ENCODE measurements at regions not wholly inside any gene's neighbourhood (a gene's known extent, or its start where the extent isn't known, plus 50 kb on each side); places are given as distances from the start of the nearest gene placed in this dataset.

DNA sequence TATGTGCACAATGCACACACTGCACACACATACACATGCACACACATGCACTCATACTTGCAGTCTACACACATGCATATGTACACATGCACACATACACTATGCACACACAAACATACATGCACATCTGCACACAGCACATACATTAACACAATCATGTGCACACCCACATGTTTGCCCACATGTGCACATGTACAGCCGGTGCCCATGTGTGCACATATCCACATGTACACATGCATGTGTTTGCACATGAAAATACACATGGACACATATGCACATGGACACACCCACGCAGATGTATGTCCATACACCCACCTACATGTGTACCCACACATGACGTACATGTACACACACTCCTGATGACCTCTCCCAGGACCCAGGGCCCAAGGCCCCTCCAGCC is 105.1 kb upstream of the ACTRT2 start:
- TF ChIP-seq, protein P1, sequence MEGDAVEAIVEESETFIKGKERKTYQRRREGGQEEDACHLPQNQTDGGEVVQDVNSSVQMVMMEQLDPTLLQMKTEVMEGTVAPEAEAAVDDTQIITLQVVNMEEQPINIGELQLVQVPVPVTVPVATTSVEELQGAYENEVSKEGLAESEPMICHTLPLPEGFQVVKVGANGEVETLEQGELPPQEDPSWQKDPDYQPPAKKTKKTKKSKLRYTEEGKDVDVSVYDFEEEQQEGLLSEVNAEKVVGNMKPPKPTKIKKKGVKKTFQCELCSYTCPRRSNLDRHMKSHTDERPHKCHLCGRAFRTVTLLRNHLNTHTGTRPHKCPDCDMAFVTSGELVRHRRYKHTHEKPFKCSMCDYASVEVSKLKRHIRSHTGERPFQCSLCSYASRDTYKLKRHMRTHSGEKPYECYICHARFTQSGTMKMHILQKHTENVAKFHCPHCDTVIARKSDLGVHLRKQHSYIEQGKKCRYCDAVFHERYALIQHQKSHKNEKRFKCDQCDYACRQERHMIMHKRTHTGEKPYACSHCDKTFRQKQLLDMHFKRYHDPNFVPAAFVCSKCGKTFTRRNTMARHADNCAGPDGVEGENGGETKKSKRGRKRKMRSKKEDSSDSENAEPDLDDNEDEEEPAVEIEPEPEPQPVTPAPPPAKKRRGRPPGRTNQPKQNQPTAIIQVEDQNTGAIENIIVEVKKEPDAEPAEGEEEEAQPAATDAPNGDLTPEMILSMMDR (IDR thresholded peaks at IDR 0.05) = no peak
- no peak for DNase-seq (ENCODE audit: low spot score)
- Histone ChIP-seq H3K27ac (no peak overlapping the region), H3K4me3 (no peak overlapping the region)

DNA sequence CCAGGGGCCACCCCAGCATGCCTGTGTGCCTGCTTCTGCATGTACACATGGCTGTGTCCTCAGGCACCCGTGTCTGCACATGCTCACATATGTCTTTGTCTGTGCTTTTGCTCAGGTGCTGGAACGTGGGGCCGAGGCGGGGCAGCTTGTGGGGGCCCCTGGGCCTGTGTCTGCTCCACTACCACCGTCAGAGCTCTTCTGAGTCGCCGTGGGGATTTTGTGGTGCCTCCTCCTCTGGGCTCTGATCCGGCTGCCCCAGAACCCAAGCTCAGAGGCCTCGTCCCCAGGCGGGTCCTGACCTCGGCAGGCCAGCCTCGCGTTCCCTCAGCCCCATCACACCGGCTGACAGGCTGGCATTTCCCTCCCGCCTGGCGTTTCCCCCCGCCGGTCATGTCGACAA is 104.6 kb upstream of the ACTRT2 start:
- DNase-seq (ENCODE audit: low spot score) = no peak
- Histone ChIP-seq H3K27ac (no peak overlapping the region), H3K4me3 (no peak overlapping the region)
- TF ChIP-seq, protein P1 (IDR thresholded peaks at IDR 0.05) = no peak

DNA sequence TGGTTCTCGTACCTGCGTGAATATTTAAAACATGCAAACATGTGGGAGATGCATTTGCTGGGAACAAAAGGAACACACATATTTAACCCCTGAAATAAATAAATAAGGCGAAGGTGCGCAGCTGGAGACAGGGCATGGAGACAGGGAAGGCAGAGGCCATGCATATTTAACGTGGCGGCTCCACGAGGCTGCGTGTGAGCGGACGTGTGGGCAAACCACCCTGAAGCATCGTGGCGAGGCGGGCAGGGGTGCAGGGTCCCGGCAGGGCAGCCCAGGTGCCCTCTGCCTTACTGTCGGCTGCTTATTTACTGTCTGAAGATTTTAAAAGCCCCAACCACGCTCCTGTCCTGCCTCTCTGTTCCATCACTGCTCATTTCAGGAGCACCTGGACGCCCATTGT is 104.0 kb upstream of the ACTRT2 start:
- Histone ChIP-seq H3K4me3 (no peak overlapping the region), H3K27ac (no peak overlapping the region)
- TF ChIP-seq, protein P1 (IDR thresholded peaks at IDR 0.05) = no peak
- no peak for DNase-seq (ENCODE audit: low spot score)

DNA sequence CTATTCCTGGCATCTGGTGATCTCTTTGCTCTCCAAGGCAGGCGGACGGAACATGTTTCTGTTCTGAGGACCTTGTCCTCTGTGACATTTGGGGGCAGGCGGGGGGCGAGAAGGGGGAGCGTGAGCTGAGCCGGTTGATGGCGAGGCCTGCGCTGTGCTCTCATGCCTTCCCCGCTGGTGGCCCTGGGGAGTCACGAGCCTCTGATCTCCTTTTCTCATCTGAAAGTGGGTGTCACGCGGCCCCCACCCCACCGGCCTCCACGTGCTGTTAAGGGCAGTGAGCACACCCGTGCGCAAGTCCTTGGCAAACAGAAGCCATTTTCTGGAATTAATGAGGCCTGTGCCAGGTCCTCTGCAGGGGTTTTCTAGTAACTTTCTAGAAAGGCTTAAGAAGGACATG is 102.8 kb upstream of the ACTRT2 start:
- DNase-seq (ENCODE audit: low spot score) = no peak
- TF ChIP-seq, protein P1 (IDR thresholded peaks at IDR 0.05) = no peak
- H3K4me3 ChIP-seq = no peak overlapping the region
- no peak overlapping the region for H3K27ac ChIP-seq

DNA sequence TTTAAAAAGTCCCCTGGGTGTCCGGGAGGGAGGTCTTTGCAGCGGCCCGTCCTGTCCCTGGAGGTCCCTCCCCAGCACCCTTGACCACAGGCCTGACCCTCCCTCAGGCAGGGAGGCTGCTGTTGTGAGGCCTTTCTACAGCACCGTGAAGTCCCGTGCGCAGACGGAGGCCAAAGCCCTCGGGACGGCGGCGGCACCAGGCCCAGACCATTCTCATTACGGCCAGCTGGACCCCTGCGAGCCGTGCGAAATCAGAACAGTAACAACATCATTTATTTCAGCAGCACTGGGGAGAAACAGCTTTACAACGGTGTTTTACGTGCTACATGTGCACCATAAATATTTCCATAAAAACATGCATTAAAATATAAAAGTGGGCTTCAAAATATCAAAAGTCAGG is 101.4 kb upstream of the ACTRT2 start:
- DNase-seq (ENCODE audit: low spot score) = no peak
- Histone ChIP-seq H3K27ac (no peak overlapping the region), H3K4me3 (no peak overlapping the region)
- TF ChIP-seq, protein P1 (IDR thresholded peaks at IDR 0.05) = no peak

DNA sequence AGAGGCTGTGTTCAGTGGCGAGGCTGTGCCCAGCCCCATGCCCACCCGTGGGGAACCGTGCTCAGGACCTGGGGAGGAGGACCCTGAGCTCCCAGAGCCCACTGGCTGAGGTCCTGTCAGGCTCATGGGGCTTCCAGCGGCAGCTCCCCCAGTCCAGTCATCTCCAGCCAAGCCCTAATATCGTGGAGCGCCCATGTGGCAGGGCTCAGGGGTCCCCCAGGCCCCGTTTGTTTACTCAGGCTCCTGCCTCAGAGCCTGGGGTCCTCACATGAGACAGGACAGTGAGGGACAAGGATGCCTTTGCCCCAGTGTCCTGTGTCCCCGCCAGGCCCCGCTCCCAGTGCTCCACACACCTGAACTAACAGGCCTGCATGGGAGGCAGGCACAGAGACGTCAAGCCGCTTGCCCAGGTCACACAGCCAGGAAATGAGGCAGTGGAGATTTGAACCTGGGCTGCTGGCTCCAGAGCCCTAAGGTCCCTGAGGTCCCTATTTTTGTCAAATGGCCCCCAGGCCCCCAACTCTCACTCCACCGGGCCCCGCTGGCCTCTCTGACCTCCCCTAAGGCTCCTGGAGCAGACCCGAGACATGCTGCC is 100.7 kb upstream of the ACTRT2 start:
- no peak overlapping the region for H3K4me3 ChIP-seq
- DNase-seq (ENCODE audit: low spot score) = no peak
- no peak overlapping the region for H3K27ac ChIP-seq
- TF ChIP-seq, protein P1 (IDR thresholded peaks at IDR 0.05) = no peak

DNA sequence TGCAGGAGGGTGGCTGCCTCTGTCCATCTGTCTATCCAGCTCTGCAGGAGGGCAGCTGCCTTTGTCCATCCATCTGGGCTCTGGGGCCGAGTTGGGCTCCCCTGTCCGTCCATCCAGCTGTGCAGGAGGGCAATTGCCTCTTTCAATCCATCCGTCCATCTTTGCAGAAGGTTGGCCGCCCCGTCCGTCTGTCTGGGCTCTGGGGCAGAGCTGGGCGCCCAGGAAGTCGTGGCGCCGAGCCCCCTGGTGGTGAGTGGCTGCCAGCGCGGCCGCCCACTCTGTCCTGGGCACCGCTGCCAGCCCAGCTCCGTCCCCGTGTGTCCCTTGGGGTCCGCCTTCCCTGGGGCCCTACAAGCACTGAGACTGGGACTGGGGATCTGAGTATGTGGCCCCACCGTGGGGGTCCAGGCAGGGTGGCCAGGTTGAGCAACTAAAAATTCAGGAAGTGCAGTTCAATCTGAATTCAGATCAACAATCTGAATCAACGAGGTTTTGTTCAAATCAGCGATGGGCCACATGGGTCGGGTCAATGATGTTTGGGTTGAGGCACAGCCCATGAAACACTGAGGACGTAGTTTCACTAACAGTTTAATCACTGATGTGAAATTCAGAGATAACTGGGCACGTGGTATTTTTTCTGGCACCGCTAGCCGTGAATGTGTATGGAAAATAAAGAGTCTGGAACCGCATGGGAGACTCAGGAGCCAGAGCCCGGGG is 99.1 kb upstream of the ACTRT2 start:
- Histone ChIP-seq H3K4me3 (no peak overlapping the region), H3K27ac (peak overlapping the region in 1 of 2 donors; percentile 48)
- TF ChIP-seq, protein P1 (IDR thresholded peaks at IDR 0.05) = peak; percentile 41
- no peak for DNase-seq (ENCODE audit: low spot score)
